AG09319 (cell line): ENCODE measurements at regions not wholly inside any gene's neighbourhood (a gene's known extent, or its start where the extent isn't known, plus 50 kb on each side); places are given as distances from the start of the nearest gene placed in this dataset.
"Not testable (repeated sequence)": the region's sequence is repeated elsewhere in the genome, so short reads cannot be mapped to it uniquely, and the experiment has no call there.

Experiments used
- DNase-seq: peaks from one replicate; pipeline ENCODE4 v3.0.0-alpha.2; 2010; ENCODE audit warnings: low read depth; ENCODE audit errors: extremely low read depth
- CTCF ChIP-seq: IDR thresholded peaks from 2 replicates; pipeline ENCODE4 v1.5.1; 2011; ENCODE audit warnings: low read depth, mild to moderate bottlenecking, inconsistent platforms, low read length, moderate library complexity

DNA sequence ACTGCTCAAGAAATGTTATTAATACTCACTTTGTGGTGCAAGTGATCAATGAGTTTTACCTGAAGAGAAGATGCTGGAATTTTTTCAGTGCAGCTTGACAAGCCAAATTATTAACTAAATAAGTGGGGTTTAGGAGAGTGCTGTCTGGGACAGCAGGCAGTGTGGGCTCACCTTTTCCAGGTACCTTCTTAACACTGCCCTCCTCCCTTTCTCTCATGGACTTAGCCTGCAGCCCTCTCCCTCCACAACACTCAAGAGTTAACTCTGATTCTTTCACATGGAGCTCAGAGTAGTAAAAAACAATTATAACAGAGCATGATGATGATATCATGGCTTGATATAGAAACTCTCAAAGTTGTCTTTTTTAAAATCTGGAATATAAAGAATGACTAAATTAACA, 404.8 kb upstream of the SLC30A5 start:
- TF ChIP-seq CTCF, result no peak
- DNase-seq, result no peak

GRCh38 chr5:68691874-68692273, 401.9 kb upstream of the SLC30A5 start:
- DNase-seq, result not testable (repeated sequence)

DNA sequence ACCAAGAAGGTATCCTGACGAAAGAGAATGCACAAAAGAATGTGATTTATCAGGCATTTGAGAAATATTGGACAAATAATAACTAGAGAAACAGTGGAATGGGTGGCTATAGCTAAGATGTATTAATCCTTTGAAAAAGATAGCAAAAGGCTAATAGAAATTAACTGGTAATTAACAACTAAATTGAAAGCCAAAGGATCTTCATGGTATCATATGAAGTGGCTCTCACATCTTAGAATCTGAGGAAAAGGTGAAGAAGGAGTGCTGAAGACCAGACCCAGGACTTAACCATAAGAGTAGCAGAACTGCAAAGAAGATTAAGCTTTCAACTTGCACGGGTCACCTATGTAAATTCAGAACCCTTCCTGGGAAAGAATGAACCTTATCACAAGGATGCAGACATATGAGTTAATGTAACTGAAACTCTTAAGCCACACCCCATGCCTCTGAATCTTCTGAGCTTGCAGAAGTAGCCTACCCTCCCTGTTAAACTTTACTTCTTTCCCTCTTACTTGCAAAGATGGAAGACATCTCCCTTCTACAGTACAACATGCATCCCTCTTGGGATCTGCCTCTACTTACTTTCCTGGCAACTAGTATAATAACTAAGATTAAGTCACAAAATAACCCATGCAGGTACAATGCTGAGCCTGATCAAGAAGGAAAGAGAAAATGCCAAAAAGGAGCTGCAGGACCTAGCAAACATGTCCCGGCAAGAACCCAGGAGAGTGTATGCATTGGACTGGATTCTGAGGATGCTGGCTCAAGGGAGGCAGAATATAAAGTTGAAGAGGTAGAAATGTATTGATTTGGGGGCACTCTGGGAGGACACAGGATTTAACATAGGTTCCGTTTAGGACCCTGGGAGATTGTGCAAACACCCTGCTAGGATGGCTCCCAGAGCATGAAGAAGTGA, 395.5 kb upstream of the SLC30A5 start:
- TF ChIP-seq CTCF, result no peak
- no peak for DNase-seq

- no peak for DNase-seq
- TF ChIP-seq CTCF, result no peak
Observed at GRCh38 chr5:68699966-68700365, 393.8 kb upstream of the SLC30A5 start.

DNA sequence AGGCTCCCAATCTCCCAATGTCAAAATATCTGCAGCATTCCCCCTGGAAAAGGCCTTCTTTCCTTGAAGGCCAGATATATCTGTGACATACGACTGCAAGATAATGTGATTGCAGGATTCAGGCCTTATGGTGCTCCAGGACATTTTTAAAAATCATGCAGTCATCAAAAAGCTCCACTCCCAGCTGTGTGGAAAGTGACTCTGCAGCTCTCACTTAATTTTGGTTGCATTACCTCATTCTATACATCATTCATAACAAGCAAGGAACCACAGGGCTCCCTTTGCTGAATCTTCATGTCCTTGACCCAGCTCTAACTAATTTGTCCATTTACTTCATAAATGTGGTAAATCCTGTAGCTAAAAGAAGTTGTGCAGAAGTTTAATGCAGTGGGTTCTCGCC, 386.2 kb upstream of the SLC30A5 start:
- no peak for TF ChIP-seq CTCF

GRCh38 chr5:68708156-68708841, 385.5 kb upstream of the SLC30A5 start:
- DNase-seq, result no peak
- no peak for TF ChIP-seq CTCF

More for the DNA sequence above, 386.2 kb upstream of the SLC30A5 start:
- DNase-seq, result no peak

DNA sequence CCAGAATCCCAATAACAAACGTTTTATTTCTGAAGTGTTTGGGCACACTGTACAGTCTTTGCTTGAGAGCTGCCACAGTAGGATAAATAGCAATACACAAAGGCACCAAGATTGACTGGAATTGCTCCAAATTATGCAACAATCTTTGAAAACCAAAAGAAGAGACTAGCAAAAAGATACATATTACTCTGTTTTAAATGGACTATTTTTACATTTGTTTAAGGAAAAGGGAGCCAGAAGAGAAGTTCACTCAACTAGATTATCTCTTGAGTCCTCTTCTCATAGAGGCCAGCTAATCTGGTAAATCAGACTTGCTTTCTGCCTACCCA, 385.0 kb upstream of the SLC30A5 start:
- no peak for DNase-seq
- no peak for TF ChIP-seq CTCF
